ENCODE measurements at regions not wholly inside any gene's neighbourhood (a gene's known extent, or its start where the extent isn't known, plus 50 kb on each side); places are given as distances from the start of the nearest gene placed in this dataset.
"Not testable (repeated sequence)": the region's sequence is repeated elsewhere in the genome, so short reads cannot be mapped to it uniquely, and the experiment has no call there.

DNA sequence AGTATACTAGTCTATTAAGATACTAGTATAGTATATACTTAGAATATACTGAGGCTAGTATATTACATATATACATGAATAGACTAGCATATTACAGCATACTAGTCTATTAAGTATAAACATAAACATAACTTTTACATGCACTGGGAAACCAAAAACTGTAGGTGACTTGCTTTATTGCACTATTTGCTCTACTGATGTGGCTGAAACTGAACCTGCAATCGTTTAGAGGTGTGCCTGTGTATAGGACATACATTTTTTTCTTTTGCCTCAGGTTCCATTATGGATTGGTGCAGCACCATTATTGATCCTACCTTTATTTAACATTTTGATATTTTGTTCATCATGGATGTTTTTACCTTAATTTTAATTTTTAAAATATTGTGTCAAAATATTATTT is 143.2 kb upstream of the RGS6 start:
- Histone ChIP-seq H3K4me1 (no peaks in the 10 kb centered on the region), H3K4me3 (no peak overlapping the region), H3K27ac (no peak overlapping the region), H3K36me3 (no peaks in the 10 kb centered on the region), H3K27me3 (no peaks in the 10 kb centered on the region), H3K9me3 (peaks cover 0 to 4% (median 0%) of the 10 kb centered on the region in 4 donors)
- TF ChIP-seq EP300 (IDR thresholded peaks at IDR 0.05) (no peak), POLR2AphosphoS5 (IDR thresholded peaks at IDR 0.05) (no peak), POLR2A (IDR thresholded peaks at IDR 0.05) (no peak)
- TF ChIP-seq, protein P1, sequence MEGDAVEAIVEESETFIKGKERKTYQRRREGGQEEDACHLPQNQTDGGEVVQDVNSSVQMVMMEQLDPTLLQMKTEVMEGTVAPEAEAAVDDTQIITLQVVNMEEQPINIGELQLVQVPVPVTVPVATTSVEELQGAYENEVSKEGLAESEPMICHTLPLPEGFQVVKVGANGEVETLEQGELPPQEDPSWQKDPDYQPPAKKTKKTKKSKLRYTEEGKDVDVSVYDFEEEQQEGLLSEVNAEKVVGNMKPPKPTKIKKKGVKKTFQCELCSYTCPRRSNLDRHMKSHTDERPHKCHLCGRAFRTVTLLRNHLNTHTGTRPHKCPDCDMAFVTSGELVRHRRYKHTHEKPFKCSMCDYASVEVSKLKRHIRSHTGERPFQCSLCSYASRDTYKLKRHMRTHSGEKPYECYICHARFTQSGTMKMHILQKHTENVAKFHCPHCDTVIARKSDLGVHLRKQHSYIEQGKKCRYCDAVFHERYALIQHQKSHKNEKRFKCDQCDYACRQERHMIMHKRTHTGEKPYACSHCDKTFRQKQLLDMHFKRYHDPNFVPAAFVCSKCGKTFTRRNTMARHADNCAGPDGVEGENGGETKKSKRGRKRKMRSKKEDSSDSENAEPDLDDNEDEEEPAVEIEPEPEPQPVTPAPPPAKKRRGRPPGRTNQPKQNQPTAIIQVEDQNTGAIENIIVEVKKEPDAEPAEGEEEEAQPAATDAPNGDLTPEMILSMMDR (IDR thresholded peaks at IDR 0.05): no peak
- 53 to 68% methylated on average over 1 of the region's 1 CpG for WGBS, 2 donors
- intact Hi-C loops (cut with DNase I): no loop called here
- no peak for DNase-seq

DNA sequence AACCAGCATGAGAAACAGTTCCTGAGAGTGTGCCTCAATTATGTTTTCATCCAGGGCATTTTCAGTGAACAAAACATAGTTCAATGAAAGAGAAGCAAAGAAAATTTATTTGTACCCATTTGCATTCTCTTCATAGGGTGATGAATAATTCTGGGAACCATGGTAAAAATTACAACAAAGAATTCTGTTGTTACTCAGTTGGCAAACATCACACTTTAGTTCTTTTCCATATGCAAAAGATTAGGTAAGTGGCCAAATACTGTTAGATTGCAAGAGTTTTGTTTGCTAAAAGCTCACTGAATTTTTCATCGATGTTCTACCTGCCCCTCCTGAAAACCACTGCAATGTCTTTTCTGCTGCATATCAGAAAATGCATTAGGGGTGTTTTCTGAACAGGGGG is 132.4 kb upstream of the RGS6 start:
- intact Hi-C loops (cut with DNase I): no loop called here
- Histone ChIP-seq H3K4me1 (no peaks in the 10 kb centered on the region), H3K27ac (no peak overlapping the region), H3K27me3 (no peaks in the 10 kb centered on the region), H3K36me3 (no peaks in the 10 kb centered on the region), H3K9me3 (no peaks in the 10 kb centered on the region), H3K4me3 (no peak overlapping the region)
- TF ChIP-seq POLR2A (IDR thresholded peaks at IDR 0.05): no peak
- TF ChIP-seq, protein P1 (IDR thresholded peaks at IDR 0.05): no peak
- TF ChIP-seq POLR2AphosphoS5 (IDR thresholded peaks at IDR 0.05): no peak
- no peak for TF ChIP-seq EP300 (IDR thresholded peaks at IDR 0.05)
- DNase-seq: no peak
- 76 to 77% methylated on average over 1 of the region's 1 CpG for WGBS, 2 donors

DNA sequence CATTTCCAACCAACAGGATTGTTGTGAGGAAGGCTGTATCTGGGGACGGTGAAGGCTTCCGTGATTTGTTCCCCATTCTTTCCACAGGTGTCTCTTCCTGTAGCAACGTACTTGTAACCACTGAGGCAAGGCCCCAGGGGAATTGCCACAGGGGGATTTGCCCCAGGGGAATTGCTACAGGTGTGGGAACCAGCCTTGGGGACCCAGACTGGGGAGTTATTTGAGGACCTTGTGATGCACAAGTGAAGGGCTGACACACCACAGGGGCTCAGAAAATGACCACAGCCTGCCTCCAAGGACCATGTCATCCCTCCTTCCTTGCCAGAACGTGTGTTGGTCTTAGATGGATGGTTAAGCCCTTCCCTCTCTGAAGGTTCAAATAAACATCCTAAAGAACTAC is 131.4 kb upstream of the RGS6 start:
- no peak for DNase-seq

DNA sequence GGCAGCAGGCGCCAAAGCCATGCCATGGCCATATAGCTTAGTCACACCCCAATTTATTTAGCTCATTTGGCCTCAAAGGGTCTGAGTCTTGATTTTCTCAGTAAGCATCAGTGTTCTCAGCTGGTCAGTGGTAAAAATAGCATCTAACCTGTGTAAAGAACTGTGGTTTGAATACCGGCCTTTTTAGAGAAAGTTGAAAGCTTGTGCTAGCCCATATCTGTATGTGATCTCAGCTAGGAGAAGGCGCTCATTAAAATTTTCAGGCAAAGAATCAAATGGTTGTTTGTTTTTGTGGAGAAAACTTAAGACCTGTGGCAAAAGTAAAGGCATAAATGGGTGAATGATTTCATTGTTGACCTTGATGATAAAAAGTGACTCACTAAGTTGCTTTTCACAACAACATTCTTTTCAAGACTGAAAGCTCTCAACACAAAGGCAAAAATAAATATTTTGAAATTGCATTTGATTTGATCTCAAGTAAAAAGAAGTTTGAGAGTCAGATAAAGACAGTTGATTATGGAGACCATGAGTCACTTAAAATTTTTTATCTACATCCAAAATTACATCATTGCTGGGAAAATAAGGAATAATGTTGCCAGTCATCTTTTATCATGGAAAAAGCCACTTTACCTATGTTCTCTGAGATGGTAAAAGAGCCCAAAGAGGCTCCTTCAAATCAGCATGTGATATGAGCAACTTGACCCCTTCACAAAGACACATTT is 128.5 kb upstream of the RGS6 start:
- 84 to 85% methylated on average over 3 of the region's 3 CpGs for WGBS, 2 donors
- no peak for TF ChIP-seq POLR2A (IDR thresholded peaks at IDR 0.05)
- no peak for TF ChIP-seq EP300 (IDR thresholded peaks at IDR 0.05)
- TF ChIP-seq, protein P1 (IDR thresholded peaks at IDR 0.05): no peak
- TF ChIP-seq POLR2AphosphoS5 (IDR thresholded peaks at IDR 0.05): no peak
- Histone ChIP-seq H3K27ac (no peak overlapping the region), H3K36me3 (no peaks in the 10 kb centered on the region), H3K4me1 (no peaks in the 10 kb centered on the region), H3K9me3 (no peaks in the 10 kb centered on the region), H3K27me3 (no peaks in the 10 kb centered on the region), H3K4me3 (no peak overlapping the region)
- intact Hi-C loops (cut with DNase I): no loop called here
- DNase-seq: no peak

More for the DNA sequence above, 131.4 kb upstream of the RGS6 start:
- Histone ChIP-seq H3K9me3 (no peaks in the 10 kb centered on the region), H3K4me3 (no peak overlapping the region), H3K36me3 (no peaks in the 10 kb centered on the region), H3K27ac (no peak overlapping the region), H3K4me1 (no peaks in the 10 kb centered on the region), H3K27me3 (no peaks in the 10 kb centered on the region)
- TF ChIP-seq, protein P1 (IDR thresholded peaks at IDR 0.05): no peak
- TF ChIP-seq POLR2AphosphoS5 (IDR thresholded peaks at IDR 0.05): no peak
- no peak for TF ChIP-seq EP300 (IDR thresholded peaks at IDR 0.05)
- TF ChIP-seq POLR2A (IDR thresholded peaks at IDR 0.05): no peak
- whole genome bisulfite sequencing, 2 donors: 70 to 77% methylated on average over 4 of the region's 4 CpGs
- intact Hi-C loops (cut with DNase I): no loop called here

DNA sequence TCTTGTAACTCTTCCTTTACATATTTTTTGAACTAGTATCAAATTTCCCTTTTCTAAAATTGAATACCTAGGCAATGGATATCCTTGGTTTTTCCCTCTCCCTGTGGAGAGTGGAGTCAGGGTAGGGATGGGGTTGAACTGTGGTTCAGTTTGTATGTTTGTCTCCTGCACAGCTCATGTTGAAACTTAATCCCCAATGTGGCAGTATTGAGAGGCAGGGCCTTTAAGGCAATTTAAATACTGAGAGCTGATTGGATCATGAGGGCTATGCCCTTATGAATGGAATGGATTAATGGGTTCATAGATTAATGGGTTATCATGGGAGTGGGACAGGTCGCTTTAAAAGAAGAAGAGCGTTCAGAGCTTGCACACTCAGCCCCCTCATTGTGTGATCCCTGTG is 127.2 kb upstream of the RGS6 start:
- no peaks in the 10 kb centered on the region for H3K27me3 ChIP-seq
- no peak overlapping the region for H3K4me3 ChIP-seq
- no peak for DNase-seq
- H3K4me1 ChIP-seq: no peaks in the 10 kb centered on the region
- H3K36me3 ChIP-seq: no peaks in the 10 kb centered on the region
- WGBS, 2 donors: 89 to 95% methylated on average over 2 of the region's 2 CpGs
- intact Hi-C loops (cut with DNase I): no loop called here
- H3K27ac ChIP-seq: no peak overlapping the region
- H3K9me3 ChIP-seq: no peaks in the 10 kb centered on the region
- no peak for TF ChIP-seq POLR2AphosphoS5 (IDR thresholded peaks at IDR 0.05)
- TF ChIP-seq EP300 (IDR thresholded peaks at IDR 0.05): no peak
- TF ChIP-seq, protein P1 (IDR thresholded peaks at IDR 0.05): no peak
- no peak for TF ChIP-seq POLR2A (IDR thresholded peaks at IDR 0.05)

DNA sequence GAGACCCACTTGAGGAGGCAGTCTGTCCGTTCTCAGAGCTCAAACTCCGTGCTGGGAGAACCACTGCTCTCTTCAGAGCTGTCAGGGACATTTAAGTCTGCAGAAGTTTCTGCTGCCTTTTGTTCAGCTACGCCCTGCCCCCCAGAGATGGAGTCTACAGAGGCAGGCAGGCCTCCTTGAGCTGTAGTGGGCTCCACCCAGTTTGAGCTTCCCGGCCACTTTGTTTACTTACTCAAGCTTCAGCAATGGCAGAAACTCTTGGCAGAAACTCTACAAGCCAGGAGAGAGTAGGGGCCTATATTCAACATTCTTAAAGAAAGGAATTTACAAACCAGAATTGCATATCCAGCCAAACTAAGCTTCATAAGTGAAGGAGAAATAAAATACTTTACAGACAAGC is 125.2 kb upstream of the RGS6 start:
- 50 to 62% methylated on average over 4 of the region's 4 CpGs for WGBS, 2 donors
- DNase-seq; H3K27me3 ChIP-seq; H3K36me3 ChIP-seq; H3K4me1 ChIP-seq; H3K27ac ChIP-seq; H3K9me3 ChIP-seq; intact Hi-C loops (cut with DNase I); H3K4me3 ChIP-seq: not testable (repeated sequence)

DNA sequence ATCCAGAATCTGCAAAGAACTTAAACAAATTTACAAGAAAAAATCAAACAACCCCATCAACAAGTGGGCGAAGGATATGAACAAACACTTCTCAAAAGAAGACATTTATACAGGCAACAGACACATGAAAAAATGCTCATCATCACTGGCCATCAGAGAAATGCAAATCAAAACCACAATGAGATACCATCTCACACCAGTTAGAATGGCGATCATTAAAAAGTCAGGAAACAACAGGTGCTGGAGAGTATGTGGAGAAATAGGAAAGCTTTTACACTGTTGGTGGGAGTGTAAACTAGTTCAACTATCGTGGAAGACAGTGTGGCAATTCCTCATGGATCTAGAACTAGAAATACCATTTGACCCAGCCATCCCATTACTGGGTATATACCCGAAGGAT is 121.4 kb upstream of the RGS6 start:
- H3K4me3 ChIP-seq; H3K36me3 ChIP-seq; H3K27ac ChIP-seq; H3K9me3 ChIP-seq; H3K27me3 ChIP-seq; intact Hi-C loops (cut with DNase I); DNase-seq; H3K4me1 ChIP-seq: not testable (repeated sequence)
- WGBS, 2 donors: 71 to 88% methylated on average over 4 of the region's 4 CpGs

All from sigmoid colon (tissue), 6 donors.